GM12878 (cell line): ENCODE measurements at regions not wholly inside any gene's neighbourhood (a gene's known extent, or its start where the extent isn't known, plus 50 kb on each side); places are given as distances from the start of the nearest gene placed in this dataset.

Source experiments
- E2F4 ChIP-seq: IDR thresholded peaks from 2 replicates; pipeline ENCODE4 v1.6.1; 2012; ENCODE audit warnings: low read depth, low read length, improper control_type of control experiment
- IRF4 ChIP-seq: IDR thresholded peaks from 2 replicates; pipeline ENCODE4 v1.6.1; 2011; ENCODE audit warnings: low read depth, low read length
- MEF2A ChIP-seq: IDR thresholded peaks from 2 replicates; pipeline ENCODE4 v1.6.1; 2011; ENCODE audit warnings: low read depth, mild to moderate bottlenecking, low read length, moderate library complexity; ENCODE audit not compliant: insufficient read depth
- NFYA ChIP-seq: IDR thresholded peaks from 2 replicates; pipeline ENCODE4 v1.6.1; 2011; ENCODE audit warnings: low read depth, mild to moderate bottlenecking, low read length, improper control_type of control experiment, borderline replicate concordance
- NR2C1 ChIP-seq: fragments of 450-650 bp; IDR thresholded peaks from 2 replicates; pipeline ENCODE4 v1.6.1; 2017; ENCODE audit warnings: antibody characterized with exemption, mild to moderate bottlenecking, moderate library complexity
- NR2C2 ChIP-seq: IDR thresholded peaks from 2 replicates; pipeline ENCODE4 v1.6.1; 2011; ENCODE audit warnings: borderline replicate concordance, low read depth; ENCODE audit not compliant: control insufficient read depth, insufficient read length
- REST ChIP-seq: IDR thresholded peaks from 2 replicates; pipeline ENCODE4 v1.6.1; 2012; ENCODE audit warnings: mild to moderate bottlenecking, low read depth, low read length
- SMC3 ChIP-seq: IDR thresholded peaks from 2 replicates; pipeline ENCODE4 v1.6.1; 2011; ENCODE audit warnings: low read length, improper control_type of control experiment, borderline replicate concordance
- SRF ChIP-seq, 2 experiments: IDR thresholded peaks; 2 replicates each; pipeline ENCODE4 v1.6.1; 2011; ENCODE audit warnings: low read depth in 2 of 2, low read length in 2 of 2, mild to moderate bottlenecking in 1 of 2, moderate library complexity in 1 of 2
- STAT3 ChIP-seq: IDR thresholded peaks from 2 replicates; pipeline ENCODE4 v1.6.1; 2011; ENCODE audit warnings: low read depth, low read length, improper control_type of control experiment

- no peak for TF ChIP-seq REST
- no peak for TF ChIP-seq NR2C1
- TF ChIP-seq NFYA, result no peak
- TF ChIP-seq NR2C2, result no peak
- TF ChIP-seq E2F4, result no peak
- no peak for TF ChIP-seq MEF2A
- no peak for TF ChIP-seq IRF4
- TF ChIP-seq STAT3, result no peak
- TF ChIP-seq SMC3, result no peak
- no peak for TF ChIP-seq SRF (IDR thresholded peaks at IDR 0.05; ENCODE audit: low read depth in 2 of 2, low read length in 2 of 2)
Measured at GRCh38 chr2:147439986-147440385, 404.8 kb upstream of the ACVR2A start (continued).
